HEK293 (cell line): ENCODE measurements at regions not wholly inside any gene's neighbourhood (a gene's known extent, or its start where the extent isn't known, plus 50 kb on each side); places are given as distances from the start of the nearest gene placed in this dataset.

Source experiments
- CTCF ChIA-PET: fragments of 350-600 bp; formaldehyde crosslinking; extraction: SDS; loops from one replicate; lab custom pipeline; 2021; ENCODE audit warnings: antibody characterized with exemption; lab: Yijun Ruan, JAX
- POLR2A ChIA-PET: fragments of 300-600 bp; formaldehyde crosslinking; extraction: SDS; loops from one replicate; lab custom pipeline; 2020; ENCODE audit warnings: antibody characterized with exemption, inconsistent platforms; lab: Yijun Ruan, JAX
- H3K27ac ChIP-seq: fragments of 200-500 bp; sonication (Bioruptor generic); 2 replicates; pipeline ENCODE4 v1.5.1; 2014; ENCODE audit warnings: low read depth, low read length, control low read depth, inconsistent platforms; ENCODE audit errors: extremely low read depth
- H3K36me3 ChIP-seq, 2 experiments: fragments of 200-500 bp in 1 of 2; sonication (Bioruptor generic) in 1 of 2; 1 replicate in 1 of 2; 2 replicates in 1 of 2; pipeline ENCODE4 v1.5.1; 2014 to 2017; ENCODE audit warnings: inconsistent platforms in 2 of 2, low read length in 2 of 2; ENCODE audit not compliant: control insufficient read depth in 2 of 2, insufficient read depth in 1 of 2
- H3K4me1 ChIP-seq: fragments of 200-500 bp; sonication (Bioruptor generic); 2 replicates; pipeline ENCODE4 v1.5.1; 2014; ENCODE audit warnings: mild to moderate bottlenecking, low read length, inconsistent platforms; ENCODE audit not compliant: control insufficient read depth, insufficient read depth
- H3K4me3 ChIP-seq: 2 replicates; pipeline ENCODE4 v1.5.1; 2011; ENCODE audit warnings: low read depth, mild to moderate bottlenecking, control low read depth, low read length, moderate library complexity
- H3K9me3 ChIP-seq: fragments of 200-500 bp; sonication (Bioruptor generic); 2 replicates; pipeline ENCODE4 v1.5.1; 2014; ENCODE audit warnings: low read depth, low read length, inconsistent platforms; ENCODE audit not compliant: control insufficient read depth, insufficient read depth
- KLF10 ChIP-seq: fragments of 450-650 bp; IDR thresholded peaks from 2 replicates; pipeline ENCODE4 v1.5.1; 2018; ENCODE audit warnings: missing biosample characterization, mild to moderate bottlenecking, missing genetic modification characterization
- KLF7 ChIP-seq: fragments of 450-650 bp; formaldehyde crosslinking; IDR thresholded peaks from 2 replicates; pipeline ENCODE4 v1.5.1; 2016; ENCODE audit warnings: missing biosample characterization, missing genetic modification characterization, borderline replicate concordance
- MEIS1 ChIP-seq: sonication (generic); formaldehyde crosslinking; IDR thresholded peaks from 2 replicates; pipeline ENCODE4 v1.8.1; 2022; ENCODE audit warnings: missing genetic modification reagents, mild to moderate bottlenecking, borderline replicate concordance
- PRDM1 ChIP-seq: fragments of 450-650 bp; formaldehyde crosslinking; IDR thresholded peaks from 2 replicates; pipeline ENCODE4; 2016; ENCODE audit warnings: missing biosample characterization, missing genetic modification characterization
- RBAK ChIP-seq: fragments of 450-650 bp; formaldehyde crosslinking; IDR thresholded peaks from 2 replicates; pipeline ENCODE4 v1.5.1; 2016; ENCODE audit warnings: missing biosample characterization, missing genetic modification characterization
- ZBTB1 ChIP-seq: fragments of 450-650 bp; formaldehyde crosslinking; IDR thresholded peaks from 2 replicates; pipeline ENCODE4 v1.5.1; 2016; ENCODE audit warnings: missing biosample characterization, missing genetic modification characterization
- ZBTB10 ChIP-seq: fragments of 450-650 bp; formaldehyde crosslinking; IDR thresholded peaks from 2 replicates; pipeline ENCODE4 v1.5.1; 2016; ENCODE audit warnings: missing biosample characterization, missing genetic modification characterization
- ZBTB11 ChIP-seq: fragments of 450-650 bp; formaldehyde crosslinking; conservative IDR thresholded peaks from 2 replicates; pipeline ENCODE4 v1.5.1; 2016; ENCODE audit warnings: low read depth, missing biosample characterization, missing genetic modification characterization
- ZBTB20 ChIP-seq: fragments of 450-650 bp; formaldehyde crosslinking; IDR thresholded peaks from 2 replicates; pipeline ENCODE4 v1.5.1; 2016; ENCODE audit warnings: missing biosample characterization, missing genetic modification characterization
- ZBTB6 ChIP-seq: fragments of 450-650 bp; formaldehyde crosslinking; IDR thresholded peaks from 2 replicates; pipeline ENCODE4 v1.5.1; 2017; ENCODE audit warnings: missing biosample characterization, missing genetic modification characterization
- ZBTB8A ChIP-seq: fragments of 450-650 bp; formaldehyde crosslinking; IDR thresholded peaks from 2 replicates; pipeline ENCODE4 v1.5.1; 2016; ENCODE audit warnings: missing biosample characterization, missing genetic modification characterization
- ZFHX2 ChIP-seq: fragments of 450-650 bp; formaldehyde crosslinking; conservative IDR thresholded peaks from 2 replicates; pipeline ENCODE4 v1.5.1; 2016; ENCODE audit warnings: missing biosample characterization, missing genetic modification characterization
- ZFP3 ChIP-seq: fragments of 450-650 bp; formaldehyde crosslinking; IDR thresholded peaks from 2 replicates; pipeline ENCODE4 v1.5.1; 2016; ENCODE audit warnings: low read depth, missing biosample characterization, missing genetic modification characterization
- ZFP37 ChIP-seq: fragments of 450-650 bp; formaldehyde crosslinking; IDR thresholded peaks from 2 replicates; pipeline ENCODE4 v1.5.1; 2016; ENCODE audit warnings: missing biosample characterization, missing genetic modification characterization
- ZNF10 ChIP-seq: fragments of 450-650 bp; formaldehyde crosslinking; IDR thresholded peaks from 2 replicates; pipeline ENCODE4 v1.5.1; 2017; ENCODE audit warnings: missing biosample characterization, missing genetic modification characterization
- ZNF155 ChIP-seq: fragments of 450-650 bp; formaldehyde crosslinking; IDR thresholded peaks from 2 replicates; pipeline ENCODE4 v1.5.1; 2016; ENCODE audit warnings: missing biosample characterization, missing genetic modification characterization
- ZNF211 ChIP-seq: fragments of 450-650 bp; formaldehyde crosslinking; IDR thresholded peaks from 2 replicates; pipeline ENCODE4 v1.5.1; 2016; ENCODE audit warnings: low read depth, missing biosample characterization, missing genetic modification characterization
- ZNF26 ChIP-seq: fragments of 450-650 bp; formaldehyde crosslinking; IDR thresholded peaks from 2 replicates; pipeline ENCODE4 v1.5.1; 2016; ENCODE audit warnings: missing biosample characterization, missing genetic modification characterization
- ZNF350 ChIP-seq: fragments of 450-650 bp; formaldehyde crosslinking; IDR thresholded peaks from 2 replicates; pipeline ENCODE4 v1.5.0; 2017; ENCODE audit warnings: missing biosample characterization, mild to moderate bottlenecking, missing genetic modification characterization
- ZNF362 ChIP-seq: fragments of 450-650 bp; formaldehyde crosslinking; IDR thresholded peaks from 2 replicates; pipeline ENCODE4 v1.5.1; 2016; ENCODE audit warnings: missing biosample characterization, missing genetic modification characterization
- ZNF394 ChIP-seq: fragments of 450-650 bp; formaldehyde crosslinking; IDR thresholded peaks from 2 replicates; pipeline ENCODE4 v1.5.1; 2016; ENCODE audit warnings: missing biosample characterization, missing genetic modification characterization, mild to moderate bottlenecking, moderate library complexity, borderline replicate concordance
- ZNF433 ChIP-seq: fragments of 450-650 bp; formaldehyde crosslinking; IDR thresholded peaks from 2 replicates; pipeline ENCODE4 v1.5.1; 2016; ENCODE audit warnings: missing biosample characterization, missing genetic modification characterization, low read depth
- ZNF529 ChIP-seq: fragments of 450-650 bp; formaldehyde crosslinking; IDR thresholded peaks from 2 replicates; pipeline ENCODE4 v1.5.1; 2017; ENCODE audit warnings: missing genetic modification characterization, missing biosample characterization; ENCODE audit not compliant: insufficient replicate concordance
- ZNF530 ChIP-seq: fragments of 450-650 bp; formaldehyde crosslinking; IDR thresholded peaks from 2 replicates; pipeline ENCODE4 v1.5.1; 2016; ENCODE audit warnings: low read depth, missing biosample characterization, missing genetic modification characterization
- ZNF555 ChIP-seq: fragments of 450-650 bp; formaldehyde crosslinking; conservative IDR thresholded peaks from 2 replicates; pipeline ENCODE4 v1.5.1; 2017; ENCODE audit warnings: missing biosample characterization, mild to moderate bottlenecking, missing genetic modification characterization, inconsistent platforms
- ZNF561 ChIP-seq: fragments of 450-650 bp; IDR thresholded peaks from 2 replicates; pipeline ENCODE4 v1.5.1; 2018; ENCODE audit warnings: missing biosample characterization, missing genetic modification characterization, borderline replicate concordance
- ZNF629 ChIP-seq: fragments of 450-650 bp; formaldehyde crosslinking; IDR thresholded peaks from 2 replicates; pipeline ENCODE4 v1.5.1; 2017; ENCODE audit warnings: missing biosample characterization, missing genetic modification characterization
- ZSCAN16 ChIP-seq: fragments of 450-650 bp; formaldehyde crosslinking; IDR thresholded peaks from 2 replicates; pipeline ENCODE4 v1.5.1; 2016; ENCODE audit warnings: missing biosample characterization, missing genetic modification characterization
- ZSCAN4 ChIP-seq: fragments of 450-650 bp; formaldehyde crosslinking; IDR thresholded peaks from 2 replicates; pipeline ENCODE4 v1.5.1; 2017; ENCODE audit warnings: missing biosample characterization, missing genetic modification characterization

- CTCF ChIA-PET = interaction anchor here (0.6 kb wide), 1 partner anchor 13 kb away, joined by 7 read pairs; no protein-coding TSS in a partner anchor
- H3K36me3 ChIP-seq = no peaks in the 10 kb centered on the region
These were observed 246.1 kb upstream of the ZNF462 start for GRCh38 chr9:106616851-106617345.

GRCh38 chr9:106619211-106619610, 243.8 kb upstream of the ZNF462 start:
- Histone ChIP-seq H3K36me3 (no peaks in the 10 kb centered on the region), H3K27ac (no peak overlapping the region), H3K9me3 (no peaks in the 10 kb centered on the region), H3K4me1 (no peaks in the 10 kb centered on the region), H3K4me3 (no peak overlapping the region)
- no peak for TF ChIP-seq ZNF629
- no peak for TF ChIP-seq ZBTB1 (tag by site-specific recombination)
- no peak for TF ChIP-seq ZBTB8A
- no peak for TF ChIP-seq ZBTB10 (tag by site-specific recombination)
- TF ChIP-seq ZBTB6 (tag by site-specific recombination) = no peak
- no peak for TF ChIP-seq ZBTB20 (tag by site-specific recombination)
- TF ChIP-seq KLF10 (tag by site-specific recombination) = no peak
- TF ChIP-seq RBAK = no peak
- TF ChIP-seq ZNF529 (tag by site-specific recombination) = no peak
- TF ChIP-seq ZBTB11 (tag by site-specific recombination) = no peak
- no peak for TF ChIP-seq ZNF26
- no peak for TF ChIP-seq PRDM1
- POLR2A ChIA-PET = no interaction called here
- CTCF ChIA-PET = interaction anchor here (0.7 kb wide), 1 partner anchor 120 kb away, joined by 3 read pairs; no protein-coding TSS in a partner anchor

More at GRCh38 chr9:106616851-106617345, 246.1 kb upstream of the ZNF462 start:
- no peaks in the 10 kb centered on the region for H3K4me1 ChIP-seq
- POLR2A ChIA-PET = no interaction called here
- H3K4me3 ChIP-seq = no peak overlapping the region
- no peak overlapping the region for H3K27ac ChIP-seq
- H3K9me3 ChIP-seq = no peaks in the 10 kb centered on the region
- no peak for TF ChIP-seq ZNF555 (tag by site-specific recombination)
- TF ChIP-seq ZSCAN4 (tag by site-specific recombination) = no peak
- TF ChIP-seq ZFHX2 (tag by site-specific recombination) = no peak
- TF ChIP-seq ZBTB8A = no peak
- TF ChIP-seq ZNF362 (tag by site-specific recombination) = no peak
- no peak for TF ChIP-seq ZNF211 (tag by site-specific recombination)
- TF ChIP-seq ZNF561 = no peak
- no peak for TF ChIP-seq ZNF394 (tag by site-specific recombination)
- no peak for TF ChIP-seq ZNF350 (tag by site-specific recombination)
- no peak for TF ChIP-seq ZNF530 (tag by site-specific recombination)
- TF ChIP-seq ZFP3 (tag by site-specific recombination) = no peak
- TF ChIP-seq ZNF155 (tag by site-specific recombination) = no peak
- TF ChIP-seq ZNF10 (tag by site-specific recombination) = no peak
- no peak for TF ChIP-seq ZFP37
- TF ChIP-seq ZSCAN16 = no peak
- TF ChIP-seq KLF7 = no peak
- TF ChIP-seq MEIS1 = no peak
- TF ChIP-seq ZNF433 (tag by site-specific recombination) = no peak
